ENCODE measurements at regions not wholly inside any gene's neighbourhood (a gene's known extent, or its start where the extent isn't known, plus 50 kb on each side); places are given as distances from the start of the nearest gene placed in this dataset.

GRCh38 chr5:61878471-61878870 is 427.5 kb upstream of the KIF2A start:
- TF ChIP-seq, protein P1, sequence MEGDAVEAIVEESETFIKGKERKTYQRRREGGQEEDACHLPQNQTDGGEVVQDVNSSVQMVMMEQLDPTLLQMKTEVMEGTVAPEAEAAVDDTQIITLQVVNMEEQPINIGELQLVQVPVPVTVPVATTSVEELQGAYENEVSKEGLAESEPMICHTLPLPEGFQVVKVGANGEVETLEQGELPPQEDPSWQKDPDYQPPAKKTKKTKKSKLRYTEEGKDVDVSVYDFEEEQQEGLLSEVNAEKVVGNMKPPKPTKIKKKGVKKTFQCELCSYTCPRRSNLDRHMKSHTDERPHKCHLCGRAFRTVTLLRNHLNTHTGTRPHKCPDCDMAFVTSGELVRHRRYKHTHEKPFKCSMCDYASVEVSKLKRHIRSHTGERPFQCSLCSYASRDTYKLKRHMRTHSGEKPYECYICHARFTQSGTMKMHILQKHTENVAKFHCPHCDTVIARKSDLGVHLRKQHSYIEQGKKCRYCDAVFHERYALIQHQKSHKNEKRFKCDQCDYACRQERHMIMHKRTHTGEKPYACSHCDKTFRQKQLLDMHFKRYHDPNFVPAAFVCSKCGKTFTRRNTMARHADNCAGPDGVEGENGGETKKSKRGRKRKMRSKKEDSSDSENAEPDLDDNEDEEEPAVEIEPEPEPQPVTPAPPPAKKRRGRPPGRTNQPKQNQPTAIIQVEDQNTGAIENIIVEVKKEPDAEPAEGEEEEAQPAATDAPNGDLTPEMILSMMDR (IDR thresholded peaks at IDR 0.05; ENCODE audit: low read length) = no peak
- TF ChIP-seq EZH2 (optimal IDR thresholded peaks at IDR 0.05; ENCODE audit: low read depth, low read length) (no peak), EZH2phosphoT487 (IDR thresholded peaks at IDR 0.05; ENCODE audit: low read length) (no peak)
